Medulla oblongata (tissue), 1 donor: ENCODE measurements at regions not wholly inside any gene's neighbourhood (a gene's known extent, or its start where the extent isn't known, plus 50 kb on each side); places are given as distances from the start of the nearest gene placed in this dataset.

ENCODE experiments used
- DNase-seq: peaks from one replicate; pipeline ENCODE4 v3.0.0-alpha.2; 2015; ENCODE audit errors: extremely low spot score

DNA sequence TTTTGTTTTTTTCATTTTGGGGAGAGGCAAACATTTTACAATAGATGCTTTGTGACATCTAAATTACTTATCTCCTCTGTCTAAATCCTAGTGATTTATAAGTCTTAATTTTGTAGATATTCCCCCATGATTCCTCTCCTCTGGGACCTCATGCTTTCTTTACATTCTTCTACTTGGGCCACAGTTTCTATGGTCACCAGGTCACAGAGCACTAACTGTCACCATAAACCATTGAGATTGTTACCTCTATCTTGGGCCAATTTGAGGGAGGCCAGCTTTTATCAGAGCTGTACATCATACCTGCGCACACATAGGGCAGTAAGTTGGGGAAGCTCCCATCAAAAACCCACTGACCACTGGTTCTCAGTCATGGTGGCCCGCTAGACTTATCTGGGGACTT, 582.1 kb upstream of the SALL1 start:
- no peak for DNase-seq

GRCh38 chr16:51731160-51731559, 580.1 kb upstream of the SALL1 start:
- DNase-seq = no peak

DNA sequence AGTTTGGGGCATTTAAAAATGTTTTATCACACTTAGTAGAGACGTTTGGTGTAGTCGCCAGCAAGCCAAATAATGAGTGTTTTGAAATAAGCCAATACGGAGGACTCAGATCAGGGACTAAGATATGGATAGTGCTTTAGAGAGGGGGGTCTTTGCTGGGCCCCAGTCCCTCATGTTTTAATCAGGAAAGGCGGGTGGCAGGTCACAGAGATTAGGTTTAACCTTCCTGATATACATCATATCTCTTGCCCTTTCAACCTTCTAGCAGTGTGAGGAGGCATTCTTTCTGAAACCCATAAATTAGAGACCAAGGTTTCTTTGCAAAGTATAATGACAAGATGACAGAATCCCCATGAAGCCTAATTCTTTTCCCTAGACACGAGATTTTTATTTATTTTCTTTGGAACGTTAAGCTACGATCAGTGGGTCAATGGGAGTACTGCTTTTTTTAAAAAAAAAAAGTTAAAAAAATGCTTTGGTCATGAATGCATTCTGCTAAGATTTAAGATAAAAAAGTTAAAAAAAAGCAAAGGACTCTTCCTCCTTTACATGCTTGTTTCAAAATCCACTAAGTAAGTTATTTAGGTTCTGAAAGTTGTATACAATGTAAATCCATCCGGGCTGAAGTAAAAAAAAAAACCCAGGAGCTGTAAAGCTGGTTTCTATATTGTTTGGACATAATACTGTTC, 572.1 kb upstream of the SALL1 start:
- DNase-seq = no peak

DNA sequence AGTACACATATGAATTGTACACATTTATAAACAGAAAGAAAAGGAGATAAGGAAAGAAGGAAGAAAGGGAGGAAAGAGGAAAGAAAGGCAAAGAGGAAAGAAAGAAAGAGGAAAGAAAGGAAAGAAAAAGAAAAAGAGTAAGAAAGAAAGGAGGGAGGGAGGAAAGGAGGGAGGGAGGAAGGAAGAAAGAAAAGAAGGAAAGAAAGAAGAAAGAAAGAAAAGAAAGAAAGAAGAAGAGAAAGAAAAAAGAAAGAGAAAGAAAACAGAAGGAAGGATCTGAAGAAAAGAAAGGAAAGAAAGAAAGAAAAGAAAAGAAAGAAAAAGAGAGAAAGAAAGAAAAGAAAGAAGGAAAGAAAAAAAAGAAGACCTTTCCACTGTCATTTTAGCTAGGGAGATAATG, 571.4 kb upstream of the SALL1 start:
- DNase-seq = no peak

GRCh38 chr16:51719376-51719775, 568.3 kb upstream of the SALL1 start:
- no peak for DNase-seq

- DNase-seq = no peak
Observed at GRCh38 chr16:51716195-51716594, 565.1 kb upstream of the SALL1 start.

- no peak for DNase-seq
Observed at GRCh38 chr16:51713502-51713901, 562.4 kb upstream of the SALL1 start.

- no peak for DNase-seq
Observed at GRCh38 chr16:51710905-51711563, 560.0 kb upstream of the SALL1 start.

DNA sequence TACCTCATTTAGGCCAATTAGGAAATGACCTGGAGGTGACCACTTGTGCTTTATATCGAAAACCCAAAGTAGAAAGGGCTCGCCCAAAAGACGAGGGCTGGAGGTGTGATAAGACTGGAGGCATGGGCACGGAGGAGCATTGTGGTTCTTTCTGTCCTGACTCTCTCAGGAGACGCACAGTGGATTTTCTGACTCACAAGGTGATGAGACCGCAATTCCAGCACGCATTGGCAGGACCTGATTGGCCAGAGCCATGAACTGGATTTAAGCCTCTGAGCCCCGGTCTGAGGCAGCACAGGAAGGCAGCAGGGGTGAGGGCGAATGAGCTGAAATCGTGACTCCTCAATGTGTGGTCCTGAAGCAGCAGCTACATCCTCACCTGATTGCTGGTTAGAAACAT, 559.1 kb upstream of the SALL1 start:
- DNase-seq = no peak

- no peak for DNase-seq
Observed at GRCh38 chr16:51708861-51709260, 557.8 kb upstream of the SALL1 start.

GRCh38 chr16:51707666-51708065, 556.6 kb upstream of the SALL1 start:
- peak; percentile 9 for DNase-seq

DNA sequence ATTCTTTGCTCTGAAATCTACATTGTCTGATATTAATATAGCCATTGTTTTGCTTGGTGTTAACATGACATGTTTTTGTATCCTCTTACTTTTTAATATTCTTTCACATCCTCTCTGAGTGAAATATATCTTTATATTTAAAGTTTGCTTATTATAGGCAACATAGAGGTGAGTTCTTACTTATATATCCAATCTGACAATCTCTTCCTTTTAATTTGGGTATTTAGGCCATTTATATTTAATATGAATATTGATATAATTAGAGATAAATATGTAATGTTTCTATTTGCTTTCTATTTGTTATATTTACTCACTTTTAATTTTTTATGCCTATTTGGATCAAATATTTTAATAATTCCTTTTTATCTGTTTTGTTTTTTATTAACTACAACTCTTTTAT, 554.1 kb upstream of the SALL1 start:
- DNase-seq = no peak

DNA sequence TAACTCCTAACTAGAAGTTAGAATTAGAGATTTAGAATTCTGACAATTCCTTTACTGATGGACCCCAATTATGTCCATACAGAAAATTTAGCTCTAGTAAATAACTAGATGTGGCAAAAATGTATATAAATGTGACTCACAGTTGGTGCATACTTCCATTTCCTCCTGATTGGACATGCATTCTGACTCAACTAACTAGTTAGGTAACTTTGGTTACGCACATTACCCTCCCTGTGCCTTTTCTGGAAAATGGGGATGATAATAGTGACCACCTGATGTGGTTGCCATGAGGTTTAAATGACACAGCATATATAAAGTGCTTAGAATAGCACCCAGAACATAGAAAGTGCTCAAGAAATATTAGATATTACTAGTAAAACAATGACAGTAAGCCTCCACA, 550.0 kb upstream of the SALL1 start:
- no peak for DNase-seq

DNA sequence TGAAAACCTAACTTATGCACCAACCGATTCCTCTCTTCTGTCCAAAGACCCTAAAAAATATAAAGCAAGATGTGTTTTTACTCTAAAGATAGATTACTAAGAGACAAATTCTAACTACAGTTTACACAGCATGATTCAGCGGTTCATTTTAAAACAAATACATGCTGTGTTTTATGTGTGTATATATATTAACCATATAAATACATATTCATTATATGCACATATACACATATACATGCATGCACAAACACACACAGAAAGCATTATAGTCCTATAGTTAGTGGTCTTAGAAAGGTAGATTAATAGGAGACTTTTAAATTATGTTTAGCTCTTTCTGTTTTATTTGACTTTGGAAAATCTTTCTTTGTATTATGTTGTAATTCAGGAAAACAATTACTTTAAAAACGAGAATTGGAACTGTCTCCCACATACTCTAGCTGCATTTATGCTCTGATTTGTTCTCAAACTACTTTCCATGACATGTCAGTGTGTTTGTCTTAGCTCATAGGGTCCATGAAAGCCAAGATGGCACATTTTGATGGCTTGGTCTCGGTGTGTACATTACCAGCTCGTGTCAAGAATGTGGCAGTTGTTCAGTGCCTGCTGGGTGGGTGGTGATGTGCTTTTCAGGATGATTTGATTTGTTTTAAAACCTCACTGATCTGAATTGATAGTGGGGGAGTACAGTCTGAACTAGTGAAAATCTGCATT, 548.8 kb upstream of the SALL1 start:
- DNase-seq = no peak

DNA sequence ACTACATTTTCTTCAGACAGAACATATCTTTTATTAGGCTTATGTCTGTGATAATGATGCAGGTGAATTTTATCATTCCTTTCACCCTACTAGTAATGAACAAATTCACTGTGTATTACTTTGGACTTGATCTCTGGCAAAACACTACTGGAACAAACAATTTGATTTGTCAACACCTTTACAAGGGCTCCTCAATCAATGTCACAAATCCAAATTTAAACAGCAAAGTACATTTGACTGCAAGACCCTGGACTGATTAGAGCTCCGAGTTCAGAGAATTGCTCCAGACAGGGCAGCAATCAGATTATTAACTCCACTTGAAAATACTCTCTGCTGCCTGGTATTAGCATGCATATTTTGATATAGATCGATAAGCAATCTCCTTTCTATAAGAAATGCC, 547.6 kb upstream of the SALL1 start:
- DNase-seq = no peak

DNA sequence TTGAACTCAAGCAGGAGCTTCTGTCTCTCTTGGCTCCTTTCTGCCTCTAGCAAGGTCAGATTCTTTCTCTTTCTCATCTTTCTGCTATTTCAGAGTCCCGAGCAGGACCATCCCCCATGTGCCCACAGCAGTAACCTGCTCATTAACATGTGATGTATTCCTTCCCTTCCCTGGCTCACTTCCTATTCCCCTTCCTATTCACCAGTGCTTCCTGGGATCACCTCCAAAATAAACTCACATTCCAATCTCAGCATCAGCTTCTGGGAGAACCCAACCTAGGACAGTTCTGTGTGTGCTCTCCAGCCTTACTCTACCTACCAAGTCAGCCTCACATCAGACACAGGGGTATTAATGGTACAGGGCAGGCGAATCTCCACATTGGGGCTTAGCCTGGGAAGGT, 546.4 kb upstream of the SALL1 start:
- DNase-seq = no peak

GRCh38 chr16:51696376-51696775, 545.3 kb upstream of the SALL1 start:
- DNase-seq = no peak

DNA sequence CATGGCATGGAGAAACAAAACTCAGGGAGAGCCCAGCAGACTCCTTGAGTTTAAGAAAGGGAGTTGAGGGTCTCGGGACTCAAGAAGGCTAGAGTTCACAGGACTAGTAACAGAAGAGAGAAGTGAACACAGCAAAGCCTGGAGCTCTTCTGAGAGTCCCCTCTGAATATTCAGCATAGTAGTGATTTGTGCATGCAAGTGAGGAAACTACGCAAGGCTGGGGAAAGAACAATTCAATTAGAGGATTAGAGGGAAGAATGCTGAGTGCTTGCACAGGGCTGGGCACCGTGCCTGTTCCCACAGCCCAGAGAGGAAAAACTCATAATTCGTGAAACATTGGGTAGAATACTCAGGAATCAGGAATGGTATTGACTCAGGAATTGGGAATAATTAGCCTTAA, 540.0 kb upstream of the SALL1 start:
- no peak for DNase-seq

GRCh38 chr16:51685498-51685897, 534.4 kb upstream of the SALL1 start:
- DNase-seq = no peak

DNA sequence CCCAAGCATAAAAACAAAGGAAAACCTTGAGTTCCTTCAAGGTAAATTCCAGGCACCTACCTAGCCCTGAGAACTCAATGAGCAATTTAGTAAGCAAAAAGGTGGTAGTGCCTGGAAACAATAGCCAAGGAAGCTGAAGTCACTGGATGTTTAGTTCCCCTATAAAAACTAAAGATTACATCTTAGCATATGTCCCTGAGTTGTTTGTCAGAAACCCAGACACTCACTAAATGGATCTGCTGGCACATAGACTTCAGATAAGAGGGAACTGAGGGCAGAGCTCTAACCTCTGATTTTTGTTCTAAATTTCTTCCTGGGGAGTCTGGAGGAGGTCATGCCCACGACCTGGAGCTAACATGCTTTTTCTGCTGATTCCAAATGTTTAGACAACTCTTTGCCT, 532.8 kb upstream of the SALL1 start:
- DNase-seq = no peak

DNA sequence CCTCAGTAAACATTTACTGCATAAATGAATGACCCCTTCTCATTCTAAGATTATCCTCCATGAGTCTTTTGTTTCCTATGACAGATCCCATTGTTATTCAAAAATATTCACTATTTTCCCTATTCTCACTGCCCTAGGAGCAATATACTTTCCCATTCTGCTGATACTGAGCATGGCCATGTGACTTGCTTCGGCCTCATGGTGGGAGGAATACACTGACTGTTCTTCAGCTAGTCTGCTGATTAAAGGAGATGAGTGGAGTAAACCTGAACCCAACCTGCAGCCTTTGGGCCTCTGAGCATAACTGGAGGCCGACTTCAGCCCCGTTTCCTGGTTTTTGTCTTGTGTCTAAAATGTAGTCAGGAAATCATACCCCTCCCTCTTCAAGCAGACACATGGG, 531.8 kb upstream of the SALL1 start:
- DNase-seq = no peak

GRCh38 chr16:51674615-51675014, 523.5 kb upstream of the SALL1 start:
- DNase-seq = no peak

GRCh38 chr16:51670527-51670926, 519.5 kb upstream of the SALL1 start:
- DNase-seq = no peak
